A673 (cell line): ENCODE measurements at regions not wholly inside any gene's neighbourhood (a gene's known extent, or its start where the extent isn't known, plus 50 kb on each side); places are given as distances from the start of the nearest gene placed in this dataset.

Source experiments
- BruUV-seq: library from RNA; stranded (reverse); fragments of 400-500 nt; replicated peaks from 2 replicates; lab custom pipeline; 2021; lab: Mats Ljungman, UMichigan
- CTCF ChIA-PET: fragments of 300-600 bp; sonication (Branson Sonifier 250); formaldehyde crosslinking; loops from one replicate; lab custom pipeline; 2022; ENCODE audit warnings: antibody characterized with exemption; lab: Charles Lee
- POLR2A ChIA-PET: fragments of 300-600 bp; sonication (Branson Sonifier 250); formaldehyde crosslinking; loops from one replicate; lab custom pipeline; 2022; ENCODE audit warnings: antibody characterized with exemption; ENCODE audit not compliant: low non-redundant PET; lab: Charles Lee
- DNase-seq: peaks from one replicate; pipeline ENCODE4 v3.0.0-alpha.2; 2015; ENCODE audit warnings: low spot score
- H3K27ac ChIP-seq: fragments of 200-600 bp; sonication (generic); 2 replicates; pipeline ENCODE4 v1.5.1; 2016; ENCODE audit warnings: mixed run types, low read depth, mild to moderate bottlenecking, mixed read lengths, antibody characterized with exemption, low read length; ENCODE audit not compliant: poor library complexity, severe bottlenecking
- H3K27me3 ChIP-seq: fragments of 200-600 bp; sonication (generic); replicated peaks from 2 replicates; pipeline ENCODE4 v1.6.1; 2017; ENCODE audit warnings: mixed run types, low read depth, mild to moderate bottlenecking, mixed read lengths, antibody characterized with exemption, low read length; ENCODE audit not compliant: insufficient read depth, poor library complexity
- H3K36me3 ChIP-seq: fragments of 200-600 bp; sonication (generic); 2 replicates; pipeline ENCODE4 v1.6.1; 2016; ENCODE audit warnings: mixed run types, mild to moderate bottlenecking, mixed read lengths, antibody characterized with exemption, low read length; ENCODE audit not compliant: insufficient read depth, poor library complexity, severe bottlenecking
- H3K4me1 ChIP-seq: fragments of 200-600 bp; sonication (generic); 2 replicates; pipeline ENCODE4 v1.6.1; 2017; ENCODE audit warnings: mixed run types, mild to moderate bottlenecking, mixed read lengths, antibody characterized with exemption, low read length; ENCODE audit not compliant: insufficient read depth, poor library complexity, severe bottlenecking
- H3K4me3 ChIP-seq: fragments of 200-600 bp; sonication (generic); 2 replicates; pipeline ENCODE4 v1.5.1; 2016; ENCODE audit warnings: low read depth, mixed run types, mild to moderate bottlenecking, mixed read lengths, low read length; ENCODE audit not compliant: poor library complexity, severe bottlenecking
- H3K9me3 ChIP-seq: fragments of 200-600 bp; sonication (generic); 2 replicates; pipeline ENCODE4 v1.6.1; 2016; ENCODE audit warnings: mixed run types, low read depth, mild to moderate bottlenecking, mixed read lengths, antibody characterized with exemption, low read length; ENCODE audit not compliant: poor library complexity, severe bottlenecking
- CTCF ChIP-seq: fragments of 300-800, 200-600 bp; sonication (generic); conservative IDR thresholded peaks from 2 replicates; pipeline ENCODE4 v1.5.1; 2017; ENCODE audit warnings: low read depth, mild to moderate bottlenecking, antibody characterized with exemption, low read length, moderate library complexity, mixed read lengths
- EZH2 ChIP-seq: fragments of 200-600 bp; sonication (generic); IDR thresholded peaks from 2 replicates; pipeline ENCODE4 v1.6.1; 2017; ENCODE audit warnings: borderline replicate concordance, low read depth, mild to moderate bottlenecking, mixed read lengths, antibody characterized with exemption, low read length; ENCODE audit not compliant: poor library complexity, severe bottlenecking
- intact Hi-C: fragments of 100-400 bp; cut with micrococcal nuclease; formaldehyde crosslinking; loops from one replicate; pipeline ENCODE4 v1.10.0; 2022; ENCODE audit not compliant: unreplicated experiment

GRCh38 chr20:60624066-60624465 is 628.0 kb upstream of the CDH4 start:
- ChIA-PET CTCF (no interaction called here), POLR2A (no interaction called here)
- peaks cover 9% of the 10 kb centered on the region for H3K27me3 ChIP-seq
- no peak for TF ChIP-seq EZH2
- TF ChIP-seq CTCF: no peak
- H3K4me1 ChIP-seq: no peaks in the 10 kb centered on the region
- intact Hi-C loops: no loop called here
- no peaks in the 10 kb centered on the region for H3K36me3 ChIP-seq
- DNase-seq: no peak
- H3K27ac ChIP-seq: no peak overlapping the region
- no peak overlapping the region for H3K4me3 ChIP-seq
- no peaks in the 10 kb centered on the region for H3K9me3 ChIP-seq
- BruUV-seq: no TSS peak

- Histone ChIP-seq H3K27me3 (no peaks in the 10 kb centered on the region), H3K36me3 (no peaks in the 10 kb centered on the region), H3K9me3 (no peaks in the 10 kb centered on the region), H3K4me3 (no peak overlapping the region), H3K27ac (no peak overlapping the region), H3K4me1 (no peaks in the 10 kb centered on the region)
- no TSS peak for BruUV-seq
- TF ChIP-seq CTCF (no peak), EZH2 (no peak)
- intact Hi-C loops: no loop called here
- ChIA-PET POLR2A (no interaction called here), CTCF (no interaction called here)
- no peak for DNase-seq
These were observed 624.1 kb upstream of the CDH4 start for GRCh38 chr20:60627751-60628565.

GRCh38 chr20:60628749-60629148 is 623.3 kb upstream of the CDH4 start:
- H3K4me1 ChIP-seq: no peaks in the 10 kb centered on the region
- POLR2A ChIA-PET: no interaction called here
- no peak overlapping the region for H3K27ac ChIP-seq
- no peak for TF ChIP-seq CTCF
- TF ChIP-seq EZH2: no peak
- H3K27me3 ChIP-seq: no peaks in the 10 kb centered on the region
- CTCF ChIA-PET: no interaction called here
- intact Hi-C loops: no loop called here
- no peak for DNase-seq
- H3K36me3 ChIP-seq: no peaks in the 10 kb centered on the region
- no TSS peak for BruUV-seq
- H3K4me3 ChIP-seq: no peak overlapping the region
- no peaks in the 10 kb centered on the region for H3K9me3 ChIP-seq
